GM12873 (cell line): ENCODE measurements at regions not wholly inside any gene's neighbourhood (a gene's known extent, or its start where the extent isn't known, plus 50 kb on each side); places are given as distances from the start of the nearest gene placed in this dataset.

Experiments
- TF ChIP-seq, protein P1 (sequence below): IDR thresholded peaks from 2 replicates; pipeline ENCODE4 v1.5.1; 2012; ENCODE audit warnings: low read depth, mild to moderate bottlenecking, moderate library complexity, low read length, control low read depth; ENCODE audit not compliant: insufficient read depth; ENCODE audit errors: missing control alignments

DNA sequence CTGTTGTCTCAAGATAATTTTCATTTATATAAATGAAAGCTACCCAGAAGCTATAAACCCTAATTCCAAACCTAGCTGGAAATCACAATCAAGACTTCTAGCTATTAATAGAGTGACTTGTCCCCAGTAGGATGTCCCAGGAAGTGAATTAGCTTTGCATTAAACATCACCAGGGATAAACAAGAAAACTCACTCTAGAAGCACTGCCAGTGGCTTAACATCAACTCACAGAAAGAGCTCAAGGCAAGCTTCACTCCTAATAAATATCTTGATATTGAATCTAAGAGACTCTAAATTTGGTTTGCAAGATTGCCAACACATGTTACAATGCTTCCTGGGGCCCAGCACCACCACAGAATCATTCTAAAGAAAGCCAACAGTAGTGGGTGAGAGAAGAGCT, 468.7 kb upstream of the FAM241A start:
- TF ChIP-seq, protein P1, sequence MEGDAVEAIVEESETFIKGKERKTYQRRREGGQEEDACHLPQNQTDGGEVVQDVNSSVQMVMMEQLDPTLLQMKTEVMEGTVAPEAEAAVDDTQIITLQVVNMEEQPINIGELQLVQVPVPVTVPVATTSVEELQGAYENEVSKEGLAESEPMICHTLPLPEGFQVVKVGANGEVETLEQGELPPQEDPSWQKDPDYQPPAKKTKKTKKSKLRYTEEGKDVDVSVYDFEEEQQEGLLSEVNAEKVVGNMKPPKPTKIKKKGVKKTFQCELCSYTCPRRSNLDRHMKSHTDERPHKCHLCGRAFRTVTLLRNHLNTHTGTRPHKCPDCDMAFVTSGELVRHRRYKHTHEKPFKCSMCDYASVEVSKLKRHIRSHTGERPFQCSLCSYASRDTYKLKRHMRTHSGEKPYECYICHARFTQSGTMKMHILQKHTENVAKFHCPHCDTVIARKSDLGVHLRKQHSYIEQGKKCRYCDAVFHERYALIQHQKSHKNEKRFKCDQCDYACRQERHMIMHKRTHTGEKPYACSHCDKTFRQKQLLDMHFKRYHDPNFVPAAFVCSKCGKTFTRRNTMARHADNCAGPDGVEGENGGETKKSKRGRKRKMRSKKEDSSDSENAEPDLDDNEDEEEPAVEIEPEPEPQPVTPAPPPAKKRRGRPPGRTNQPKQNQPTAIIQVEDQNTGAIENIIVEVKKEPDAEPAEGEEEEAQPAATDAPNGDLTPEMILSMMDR = no peak

DNA sequence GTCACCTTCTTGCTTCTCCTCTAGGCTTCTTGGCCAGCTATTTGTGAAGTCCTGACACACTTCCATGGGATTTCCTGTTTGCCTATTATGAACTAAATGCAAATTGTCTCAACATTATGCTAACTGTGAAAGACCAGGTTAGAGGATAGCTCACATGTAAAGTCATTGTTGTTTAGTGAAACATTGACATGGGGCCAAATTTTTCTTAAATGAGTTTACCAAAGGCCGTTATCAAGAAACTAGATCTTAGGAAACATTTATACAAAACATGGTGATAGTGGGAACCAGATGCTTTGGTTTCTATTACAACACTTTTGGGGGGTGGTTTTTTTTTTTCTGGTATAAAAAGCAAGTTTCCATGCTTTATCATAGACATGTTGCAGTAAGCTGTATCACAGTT, 466.8 kb upstream of the FAM241A start:
- TF ChIP-seq, protein P1 = no peak

DNA sequence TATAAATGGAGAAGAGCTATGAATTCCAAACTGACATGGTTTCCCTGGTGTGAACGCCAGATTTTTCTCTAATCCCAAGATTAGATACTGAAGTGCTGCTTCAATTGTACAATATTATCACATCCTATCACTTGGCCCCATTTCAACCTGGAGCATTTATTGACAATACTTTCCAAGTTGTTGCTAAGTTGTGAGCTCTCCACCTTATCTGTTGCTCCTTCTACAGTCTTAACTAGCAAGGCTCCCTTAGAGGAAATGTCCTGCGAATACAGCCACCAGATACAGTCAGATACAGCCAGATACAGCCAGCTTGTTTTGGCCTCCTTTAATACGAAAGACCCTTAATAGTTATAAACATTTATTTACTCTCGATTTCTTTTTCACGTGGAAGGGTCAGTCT, 466.3 kb upstream of the FAM241A start:
- TF ChIP-seq, protein P1 = no peak

DNA sequence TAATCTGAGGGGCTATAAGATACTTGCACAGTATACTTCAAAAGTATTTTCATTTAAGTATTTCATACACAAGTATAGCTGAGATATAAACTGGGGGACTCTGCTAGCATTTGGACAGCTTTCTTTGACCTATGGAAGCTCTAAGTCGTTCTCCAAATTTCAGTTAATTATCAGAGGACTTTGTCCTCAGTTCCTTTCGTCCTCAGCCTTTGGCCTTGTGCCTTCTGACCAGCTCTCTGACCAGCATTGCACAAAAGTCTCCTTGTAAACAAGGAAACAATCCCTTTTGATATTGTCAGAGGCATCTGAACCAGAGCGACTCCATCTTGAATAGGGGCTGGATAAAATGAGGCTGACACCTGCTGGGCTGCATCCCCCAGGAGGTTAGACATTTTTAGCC, 464.0 kb upstream of the FAM241A start:
- TF ChIP-seq, protein P1 = no peak

DNA sequence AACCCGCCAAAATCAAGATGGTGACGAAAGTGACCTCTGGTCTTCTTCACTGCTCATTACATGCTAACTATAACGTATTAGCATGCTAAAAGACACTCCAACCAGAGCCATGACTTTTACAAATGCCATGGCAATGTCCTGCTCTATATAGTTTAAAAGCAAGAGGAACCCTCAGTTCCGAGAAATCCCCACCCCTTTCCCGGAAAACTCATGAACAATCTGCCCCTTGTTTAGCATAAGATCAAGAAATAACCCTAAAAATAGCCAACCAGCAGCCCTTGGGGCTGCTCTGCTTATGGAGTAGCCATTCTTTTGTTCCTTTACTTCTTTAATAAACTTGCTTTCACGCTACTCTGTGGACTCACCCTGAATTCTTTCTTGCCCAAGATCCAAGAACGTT, 463.5 kb upstream of the FAM241A start:
- TF ChIP-seq, protein P1 = no peak

DNA sequence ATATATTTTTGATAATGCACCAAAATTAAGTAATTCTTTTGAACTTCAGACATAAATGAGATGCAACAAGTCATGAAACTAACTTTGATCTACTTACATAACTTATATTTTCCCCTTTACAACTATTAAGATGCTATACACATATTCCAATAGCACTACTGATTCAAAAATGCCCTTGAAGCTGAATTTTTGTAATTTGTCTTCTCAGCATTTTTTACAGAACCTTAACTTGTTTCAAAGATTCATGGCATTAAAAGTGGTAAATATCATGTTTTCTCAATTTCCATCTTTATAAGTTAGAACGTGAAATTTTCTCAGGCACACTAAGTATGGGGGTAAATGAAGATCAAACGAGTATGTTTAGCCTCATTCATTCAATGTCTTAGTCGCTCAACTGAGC, 460.0 kb upstream of the FAM241A start:
- TF ChIP-seq, protein P1 = no peak

DNA sequence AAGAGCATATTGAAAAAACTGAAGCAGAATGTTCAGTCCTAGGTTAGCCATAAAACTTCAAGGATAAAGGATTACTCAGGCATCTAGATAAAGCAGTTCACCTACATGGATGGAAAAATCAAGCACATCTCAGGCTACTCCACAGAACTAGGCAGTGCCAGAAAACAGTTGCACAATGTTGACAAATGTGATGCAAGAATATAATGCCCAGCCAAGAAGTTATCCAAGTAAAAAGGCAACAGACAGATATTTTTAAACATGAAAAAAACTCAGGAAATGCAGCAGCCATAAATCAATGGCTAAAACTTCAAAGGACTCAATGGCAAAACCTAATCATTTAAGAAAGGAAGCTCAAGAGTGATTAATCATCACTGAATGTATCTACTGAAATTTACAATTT, 456.0 kb upstream of the FAM241A start:
- TF ChIP-seq, protein P1 = no peak
